Activated CD4-positive, alpha-beta T cell treated with anti-CD3 and anti-CD28 coated beads, Interleukin-2, amount 10 ng/mL, durations not matched to agents 24 days and 14 days (primary cell): ENCODE measurements at regions not wholly inside any gene's neighbourhood (a gene's known extent, or its start where the extent isn't known, plus 50 kb on each side); places are given as distances from the start of the nearest gene placed in this dataset.
"Not testable (repeated sequence)": the region's sequence is repeated elsewhere in the genome, so short reads cannot be mapped to it uniquely, and the experiment has no call there.

Source experiments
- DNase-seq: peaks from one replicate; pipeline ENCODE4 v3.0.0; 2022
- H3K27ac Mint-ChIP-seq: one replicate; pipeline ENCODE4 v1.8.0; 2022; ENCODE audit warnings: mild to moderate bottlenecking, mixed read lengths
- H3K27me3 Mint-ChIP-seq: one replicate; pipeline ENCODE4 v1.8.0; 2022; ENCODE audit warnings: mixed read lengths
- H3K36me3 Mint-ChIP-seq: one replicate; pipeline ENCODE4 v1.8.0; 2022; ENCODE audit warnings: low read depth, mild to moderate bottlenecking, mixed read lengths
- H3K4me1 Mint-ChIP-seq: one replicate; pipeline ENCODE4 v1.8.0; 2021; ENCODE audit warnings: mixed read lengths
- H3K4me3 Mint-ChIP-seq: one replicate; pipeline ENCODE4 v1.8.0; 2022; ENCODE audit warnings: mild to moderate bottlenecking, moderate library complexity, mixed read lengths
- H3K9me3 Mint-ChIP-seq: one replicate; pipeline ENCODE4 v1.8.0; 2021; ENCODE audit warnings: mixed read lengths
- intact Hi-C: fragments of 100-400 bp; cut with micrococcal nuclease; formaldehyde crosslinking; loops from one replicate; pipeline ENCODE4 v1.15.1; 2023

- DNase-seq = no peak
- H3K27ac Mint-ChIP-seq = no peak overlapping the region
- no peaks in the 10 kb centered on the region for H3K9me3 Mint-ChIP-seq
- intact Hi-C loops = no loop called here
- no peaks in the 10 kb centered on the region for H3K4me1 Mint-ChIP-seq
- H3K27me3 Mint-ChIP-seq = peaks cover 5% of the 10 kb centered on the region
- no peak overlapping the region for H3K4me3 Mint-ChIP-seq
- no peaks in the 10 kb centered on the region for H3K36me3 Mint-ChIP-seq
Measured at GRCh38 chr2:61742955-61743354, 110.9 kb downstream of the FAM161A start.

- intact Hi-C loops = no loop called here
- no peak overlapping the region for H3K4me3 Mint-ChIP-seq
- no peak overlapping the region for H3K27ac Mint-ChIP-seq
- peaks cover 8% of the 10 kb centered on the region for H3K27me3 Mint-ChIP-seq
- H3K9me3 Mint-ChIP-seq = no peaks in the 10 kb centered on the region
- no peaks in the 10 kb centered on the region for H3K4me1 Mint-ChIP-seq
- DNase-seq = no peak
- no peaks in the 10 kb centered on the region for H3K36me3 Mint-ChIP-seq
Measured at GRCh38 chr2:61737841-61738240, 116.0 kb downstream of the FAM161A start.

- intact Hi-C loops = no loop called here
- H3K27ac Mint-ChIP-seq = no peak overlapping the region
- H3K27me3 Mint-ChIP-seq = peaks cover 8% of the 10 kb centered on the region
- H3K4me3 Mint-ChIP-seq = no peak overlapping the region
- no peaks in the 10 kb centered on the region for H3K9me3 Mint-ChIP-seq
- H3K36me3 Mint-ChIP-seq = no peaks in the 10 kb centered on the region
- H3K4me1 Mint-ChIP-seq = no peaks in the 10 kb centered on the region
- DNase-seq = no peak
Measured at GRCh38 chr2:61736953-61737352, 116.9 kb downstream of the FAM161A start.

- H3K27me3 Mint-ChIP-seq = peaks cover 12% of the 10 kb centered on the region
- H3K36me3 Mint-ChIP-seq = no peaks in the 10 kb centered on the region
- H3K4me1 Mint-ChIP-seq = no peaks in the 10 kb centered on the region
- no peak overlapping the region for H3K27ac Mint-ChIP-seq
- no peak for DNase-seq
- intact Hi-C loops = no loop called here
- no peaks in the 10 kb centered on the region for H3K9me3 Mint-ChIP-seq
- H3K4me3 Mint-ChIP-seq = no peak overlapping the region
Measured at GRCh38 chr2:61733563-61733962, 120.3 kb downstream of the FAM161A start.

GRCh38 chr2:61732787-61733186 is 121.1 kb downstream of the FAM161A start:
- intact Hi-C loops = no loop called here
- Mint-ChIP-seq H3K27ac (no peak overlapping the region), H3K4me1 (peaks cover 3% of the 10 kb centered on the region), H3K36me3 (no peaks in the 10 kb centered on the region), H3K27me3 (peaks cover 14% of the 10 kb centered on the region), H3K9me3 (peaks cover 3% of the 10 kb centered on the region), H3K4me3 (no peak overlapping the region)
- no peak for DNase-seq

- Mint-ChIP-seq H3K27me3 (peaks cover 10% of the 10 kb centered on the region), H3K4me1 (peaks cover 6% of the 10 kb centered on the region), H3K36me3 (no peaks in the 10 kb centered on the region), H3K27ac (no peak overlapping the region), H3K9me3 (peaks cover 3% of the 10 kb centered on the region), H3K4me3 (no peak overlapping the region)
- intact Hi-C loops = no loop called here
- no peak for DNase-seq
Measured at GRCh38 chr2:61727746-61728145, 126.1 kb downstream of the FAM161A start.

- intact Hi-C loops = no loop called here
- DNase-seq = no peak
Measured at GRCh38 chr2:61726456-61727209, 127.2 kb downstream of the FAM161A start.

GRCh38 chr2:61723364-61723763 is 130.5 kb downstream of the FAM161A start:
- H3K4me3 Mint-ChIP-seq, H3K27me3 Mint-ChIP-seq, H3K9me3 Mint-ChIP-seq, H3K36me3 Mint-ChIP-seq, H3K27ac Mint-ChIP-seq, H3K4me1 Mint-ChIP-seq, intact Hi-C loops, DNase-seq: not testable (repeated sequence)

More at GRCh38 chr2:61726456-61727209, 127.2 kb downstream of the FAM161A start:
- Mint-ChIP-seq H3K27me3 (peaks cover 10% of the 10 kb centered on the region), H3K36me3 (no peaks in the 10 kb centered on the region), H3K27ac (no peak overlapping the region), H3K4me3 (no peak overlapping the region), H3K9me3 (peaks cover 3% of the 10 kb centered on the region), H3K4me1 (peaks cover 6% of the 10 kb centered on the region)

GRCh38 chr2:61722800-61723199 is 131.1 kb downstream of the FAM161A start:
- Mint-ChIP-seq H3K9me3 (no peaks in the 10 kb centered on the region), H3K4me3 (no peak overlapping the region), H3K4me1 (peaks cover 3% of the 10 kb centered on the region), H3K27me3 (no peaks in the 10 kb centered on the region), H3K27ac (no peak overlapping the region), H3K36me3 (no peaks in the 10 kb centered on the region)
- intact Hi-C loops = no loop called here
- no peak for DNase-seq

- intact Hi-C loops = no loop called here
- Mint-ChIP-seq H3K27me3 (no peaks in the 10 kb centered on the region), H3K27ac (no peak overlapping the region), H3K4me3 (no peak overlapping the region), H3K9me3 (no peaks in the 10 kb centered on the region), H3K36me3 (no peaks in the 10 kb centered on the region), H3K4me1 (no peaks in the 10 kb centered on the region)
- DNase-seq = no peak
Measured at GRCh38 chr2:61722318-61722717, 131.5 kb downstream of the FAM161A start.

- no peak overlapping the region for H3K4me3 Mint-ChIP-seq
- no peaks in the 10 kb centered on the region for H3K9me3 Mint-ChIP-seq
- no peaks in the 10 kb centered on the region for H3K36me3 Mint-ChIP-seq
- H3K27me3 Mint-ChIP-seq = no peaks in the 10 kb centered on the region
- H3K4me1 Mint-ChIP-seq = no peaks in the 10 kb centered on the region
- no peak overlapping the region for H3K27ac Mint-ChIP-seq
- intact Hi-C loops = no loop called here
- DNase-seq = no peak
Measured at GRCh38 chr2:61721382-61721781, 132.5 kb downstream of the FAM161A start.

- Mint-ChIP-seq H3K27me3 (no peaks in the 10 kb centered on the region), H3K27ac (no peak overlapping the region), H3K9me3 (no peaks in the 10 kb centered on the region), H3K4me3 (no peak overlapping the region), H3K4me1 (no peaks in the 10 kb centered on the region), H3K36me3 (no peaks in the 10 kb centered on the region)
- DNase-seq = no peak
- intact Hi-C loops = no loop called here
Measured at GRCh38 chr2:61720911-61721310, 132.9 kb downstream of the FAM161A start.

GRCh38 chr2:61718965-61719364 is 134.9 kb downstream of the FAM161A start:
- DNase-seq = no peak
- H3K27me3 Mint-ChIP-seq = no peaks in the 10 kb centered on the region
- no peaks in the 10 kb centered on the region for H3K9me3 Mint-ChIP-seq
- H3K36me3 Mint-ChIP-seq = no peaks in the 10 kb centered on the region
- no peaks in the 10 kb centered on the region for H3K4me1 Mint-ChIP-seq
- intact Hi-C loops = no loop called here
- no peak overlapping the region for H3K4me3 Mint-ChIP-seq
- no peak overlapping the region for H3K27ac Mint-ChIP-seq

GRCh38 chr2:61715506-61715905 is 138.4 kb downstream of the FAM161A start:
- Mint-ChIP-seq H3K4me3 (no peak overlapping the region), H3K27ac (no peak overlapping the region), H3K36me3 (no peaks in the 10 kb centered on the region), H3K9me3 (no peaks in the 10 kb centered on the region), H3K27me3 (peaks cover 2% of the 10 kb centered on the region), H3K4me1 (no peaks in the 10 kb centered on the region)
- intact Hi-C loops = no loop called here
- DNase-seq = no peak

- H3K27me3 Mint-ChIP-seq = peaks cover 3% of the 10 kb centered on the region
- H3K36me3 Mint-ChIP-seq = no peaks in the 10 kb centered on the region
- H3K27ac Mint-ChIP-seq = no peak overlapping the region
- DNase-seq = no peak
- no peak overlapping the region for H3K4me3 Mint-ChIP-seq
- intact Hi-C loops = no loop called here
- H3K4me1 Mint-ChIP-seq = no peaks in the 10 kb centered on the region
- no peaks in the 10 kb centered on the region for H3K9me3 Mint-ChIP-seq
Measured at GRCh38 chr2:61714210-61714609, 139.7 kb downstream of the FAM161A start.
